ENCODE measurements at regions not wholly inside any gene's neighbourhood (a gene's known extent, or its start where the extent isn't known, plus 50 kb on each side); places are given as distances from the start of the nearest gene placed in this dataset.

DNA sequence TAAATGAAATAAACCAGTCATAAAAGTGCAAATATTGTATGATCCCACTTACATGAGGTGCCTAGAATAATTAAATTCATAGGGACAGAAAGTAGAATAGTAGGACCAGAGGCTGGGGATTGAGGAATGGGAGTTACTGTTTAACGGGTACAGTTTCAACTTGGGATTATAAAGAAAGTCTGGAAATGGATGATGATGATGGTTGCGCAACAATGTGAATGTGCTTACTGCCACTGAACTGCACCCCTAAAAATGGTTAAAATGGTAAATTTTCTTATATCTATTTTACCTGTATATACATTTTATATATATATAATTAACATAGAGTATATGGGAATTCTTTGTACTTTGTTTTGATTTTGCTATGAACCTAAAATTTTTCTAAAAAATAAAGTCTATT is 53.3 kb upstream of the L3MBTL3 start:
- TF ChIP-seq, protein P1, sequence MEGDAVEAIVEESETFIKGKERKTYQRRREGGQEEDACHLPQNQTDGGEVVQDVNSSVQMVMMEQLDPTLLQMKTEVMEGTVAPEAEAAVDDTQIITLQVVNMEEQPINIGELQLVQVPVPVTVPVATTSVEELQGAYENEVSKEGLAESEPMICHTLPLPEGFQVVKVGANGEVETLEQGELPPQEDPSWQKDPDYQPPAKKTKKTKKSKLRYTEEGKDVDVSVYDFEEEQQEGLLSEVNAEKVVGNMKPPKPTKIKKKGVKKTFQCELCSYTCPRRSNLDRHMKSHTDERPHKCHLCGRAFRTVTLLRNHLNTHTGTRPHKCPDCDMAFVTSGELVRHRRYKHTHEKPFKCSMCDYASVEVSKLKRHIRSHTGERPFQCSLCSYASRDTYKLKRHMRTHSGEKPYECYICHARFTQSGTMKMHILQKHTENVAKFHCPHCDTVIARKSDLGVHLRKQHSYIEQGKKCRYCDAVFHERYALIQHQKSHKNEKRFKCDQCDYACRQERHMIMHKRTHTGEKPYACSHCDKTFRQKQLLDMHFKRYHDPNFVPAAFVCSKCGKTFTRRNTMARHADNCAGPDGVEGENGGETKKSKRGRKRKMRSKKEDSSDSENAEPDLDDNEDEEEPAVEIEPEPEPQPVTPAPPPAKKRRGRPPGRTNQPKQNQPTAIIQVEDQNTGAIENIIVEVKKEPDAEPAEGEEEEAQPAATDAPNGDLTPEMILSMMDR (IDR thresholded peaks at IDR 0.05): no peak
- TF ChIP-seq POLR2AphosphoS5 (IDR thresholded peaks at IDR 0.05) (no peak), POLR2A (IDR thresholded peaks at IDR 0.05) (no peak)
